ENCODE measurements at regions not wholly inside any gene's neighbourhood (a gene's known extent, or its start where the extent isn't known, plus 50 kb on each side); places are given as distances from the start of the nearest gene placed in this dataset.

DNA sequence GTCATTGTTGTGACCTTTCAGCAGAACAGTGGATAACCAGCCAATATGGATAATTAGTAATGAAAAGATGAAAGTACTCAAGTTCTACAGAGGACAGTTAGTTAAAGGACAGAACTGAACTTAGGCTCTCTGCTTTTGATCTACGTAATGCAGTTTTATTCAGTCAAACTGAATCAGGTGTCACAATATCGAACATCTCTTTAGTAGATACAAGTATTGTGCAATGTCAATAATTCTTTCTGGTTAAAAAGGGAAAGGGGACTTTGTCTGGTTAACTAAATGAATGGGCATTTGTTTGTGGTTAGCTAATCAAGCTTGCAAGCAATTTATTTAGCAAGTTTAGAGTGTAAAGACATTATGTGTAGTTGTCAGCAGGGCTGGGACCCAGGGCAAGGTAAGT, 562.2 kb upstream of the PTBP2 start (continued):
- no peak for TF ChIP-seq CTCF (IDR thresholded peaks at IDR 0.05; ENCODE audit: low read depth, low read length, missing input control)
- TF ChIP-seq RAD21 (IDR thresholded peaks at IDR 0.05) = no peak
- no peak for TF ChIP-seq YY1 (IDR thresholded peaks at IDR 0.05)
- no peak for TF ChIP-seq SP1 (IDR thresholded peaks at IDR 0.05)
- no peak for TF ChIP-seq NR2F2 (IDR thresholded peaks at IDR 0.05)
- TF ChIP-seq FOXA2 (IDR thresholded peaks at IDR 0.05) = no peak
- no peak for TF ChIP-seq JUND (IDR thresholded peaks at IDR 0.05)

DNA sequence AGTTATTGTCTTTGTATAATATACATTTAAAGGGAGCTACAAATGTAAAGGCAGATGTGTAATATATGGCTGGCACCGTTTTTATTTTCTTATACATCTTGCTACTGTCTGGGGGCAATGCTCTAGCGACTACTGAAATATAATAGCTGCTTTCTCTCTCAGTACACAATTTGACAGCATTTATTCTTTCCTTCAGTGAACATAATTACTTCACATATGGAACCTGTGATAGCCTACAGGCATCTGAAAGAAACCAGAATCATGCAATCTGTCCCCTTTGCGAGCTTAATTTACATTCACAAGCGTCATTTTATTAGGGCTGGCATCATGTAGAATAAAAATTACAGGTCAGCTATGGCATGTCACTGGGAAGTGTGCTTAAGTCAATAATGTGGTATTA, 557.5 kb upstream of the PTBP2 start:
- H3K9ac ChIP-seq (ENCODE audit: low read depth in 1 of 2, low read length in 2 of 2) = no peak overlapping the region
- no peak overlapping the region for H3K4me3 ChIP-seq (ENCODE audit: low read depth in 1 of 3, low read length in 3 of 3)
- peaks cover 0 to under 1% (median 0%) of the 10 kb centered on the region in 4 donors for H3K9me3 ChIP-seq (ENCODE audit: control insufficient read depth in 4 of 4, low read length in 3 of 4)
- no peak overlapping the region for H3K27ac ChIP-seq (ENCODE audit: low read depth in 1 of 2, low read length in 2 of 2)
- DNase-seq (ENCODE audit: low spot score) = no peak
- peaks cover 0 to 2% (median 0%) of the 10 kb centered on the region in 4 donors for H3K4me1 ChIP-seq (ENCODE audit: control insufficient read depth in 4 of 4, insufficient read depth in 4 of 4, low read length in 3 of 4)
- TF ChIP-seq HNF4G (IDR thresholded peaks at IDR 0.05) = no peak
- TF ChIP-seq YY1 (IDR thresholded peaks at IDR 0.05) = no peak
- no peak for TF ChIP-seq GABPA (IDR thresholded peaks at IDR 0.05 in 1 of 2, conservative IDR thresholded peaks at IDR 0.05 in 1 of 2)
- TF ChIP-seq, protein P1, sequence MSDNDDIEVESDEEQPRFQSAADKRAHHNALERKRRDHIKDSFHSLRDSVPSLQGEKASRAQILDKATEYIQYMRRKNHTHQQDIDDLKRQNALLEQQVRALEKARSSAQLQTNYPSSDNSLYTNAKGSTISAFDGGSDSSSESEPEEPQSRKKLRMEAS (IDR thresholded peaks at IDR 0.05) = no peak
- TF ChIP-seq HNF4A (conservative IDR thresholded peaks at IDR 0.05) = no peak
- no peak for TF ChIP-seq RAD21 (IDR thresholded peaks at IDR 0.05)
- no peak for TF ChIP-seq CTCF (IDR thresholded peaks at IDR 0.05; ENCODE audit: low read depth, low read length, missing input control)
- no peak for TF ChIP-seq REST (IDR thresholded peaks at IDR 0.05)
- no peak for TF ChIP-seq JUND (IDR thresholded peaks at IDR 0.05)
- TF ChIP-seq SP1 (IDR thresholded peaks at IDR 0.05) = no peak
- TF ChIP-seq FOXA2 (IDR thresholded peaks at IDR 0.05) = no peak
- TF ChIP-seq, protein P2, sequence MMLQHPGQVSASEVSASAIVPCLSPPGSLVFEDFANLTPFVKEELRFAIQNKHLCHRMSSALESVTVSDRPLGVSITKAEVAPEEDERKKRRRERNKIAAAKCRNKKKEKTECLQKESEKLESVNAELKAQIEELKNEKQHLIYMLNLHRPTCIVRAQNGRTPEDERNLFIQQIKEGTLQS (IDR thresholded peaks at IDR 0.05) = no peak
- TF ChIP-seq, protein P3, sequence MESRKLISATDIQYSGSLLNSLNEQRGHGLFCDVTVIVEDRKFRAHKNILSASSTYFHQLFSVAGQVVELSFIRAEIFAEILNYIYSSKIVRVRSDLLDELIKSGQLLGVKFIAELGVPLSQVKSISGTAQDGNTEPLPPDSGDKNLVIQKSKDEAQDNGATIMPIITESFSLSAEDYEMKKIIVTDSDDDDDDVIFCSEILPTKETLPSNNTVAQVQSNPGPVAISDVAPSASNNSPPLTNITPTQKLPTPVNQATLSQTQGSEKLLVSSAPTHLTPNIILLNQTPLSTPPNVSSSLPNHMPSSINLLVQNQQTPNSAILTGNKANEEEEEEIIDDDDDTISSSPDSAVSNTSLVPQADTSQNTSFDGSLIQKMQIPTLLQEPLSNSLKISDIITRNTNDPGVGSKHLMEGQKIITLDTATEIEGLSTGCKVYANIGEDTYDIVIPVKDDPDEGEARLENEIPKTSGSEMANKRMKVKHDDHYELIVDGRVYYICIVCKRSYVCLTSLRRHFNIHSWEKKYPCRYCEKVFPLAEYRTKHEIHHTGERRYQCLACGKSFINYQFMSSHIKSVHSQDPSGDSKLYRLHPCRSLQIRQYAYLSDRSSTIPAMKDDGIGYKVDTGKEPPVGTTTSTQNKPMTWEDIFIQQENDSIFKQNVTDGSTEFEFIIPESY (IDR thresholded peaks at IDR 0.05) = no peak
- no peak for TF ChIP-seq FOXA1 (IDR thresholded peaks at IDR 0.05)
- TF ChIP-seq NR2F2 (IDR thresholded peaks at IDR 0.05) = no peak
- TF ChIP-seq TAF1 (conservative IDR thresholded peaks at IDR 0.05) = no peak
- TF ChIP-seq RXRA (IDR thresholded peaks at IDR 0.05) = no peak
- 72% methylated on average over 4 of the region's 4 CpGs for WGBS
- no peaks in the 10 kb centered on the region for H3K36me3 ChIP-seq (ENCODE audit: control insufficient read depth in 4 of 4, insufficient read depth in 3 of 4, low read depth in 1 of 4, low read length in 3 of 4)
- H3K27me3 ChIP-seq (ENCODE audit: control insufficient read depth in 4 of 4, insufficient read depth in 4 of 4, low read length in 3 of 4) = no peaks in the 10 kb centered on the region

Data from liver (tissue), 8 donors.